ENCODE measurements at regions not wholly inside any gene's neighbourhood (a gene's known extent, or its start where the extent isn't known, plus 50 kb on each side); places are given as distances from the start of the nearest gene placed in this dataset.

DNA sequence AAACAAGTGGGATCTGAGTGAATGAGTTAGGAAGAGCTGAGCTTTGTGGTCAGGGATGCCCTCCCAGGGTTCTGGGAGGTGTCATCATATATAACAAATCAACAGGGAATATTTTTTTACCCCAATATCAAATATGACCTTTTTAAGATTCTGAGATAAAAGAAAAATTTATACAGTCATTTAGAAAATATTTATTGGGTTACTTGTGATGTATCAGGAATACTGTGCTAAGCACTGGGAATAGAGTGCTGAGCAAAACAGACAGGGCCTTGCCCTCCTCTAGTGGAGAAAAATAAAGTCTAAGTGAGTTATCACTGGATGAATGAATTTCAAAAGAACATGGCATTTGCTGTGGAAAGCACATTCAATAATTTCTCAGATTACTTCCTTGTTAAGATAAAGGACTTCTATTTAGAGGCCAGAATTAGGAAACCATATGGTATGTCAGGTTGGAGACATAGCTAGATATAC is 102.9 kb downstream of the BOD1 start:
- no peak for TF ChIP-seq CTCF (IDR thresholded peaks at IDR 0.05)
- no peak for TF ChIP-seq POLR2A (IDR thresholded peaks at IDR 0.05)
